ENCODE measurements at regions not wholly inside any gene's neighbourhood (a gene's known extent, or its start where the extent isn't known, plus 50 kb on each side); places are given as distances from the start of the nearest gene placed in this dataset.

- no peak for TF ChIP-seq CTCF (IDR thresholded peaks at IDR 0.05)
- TF ChIP-seq POLR2AphosphoS5 (IDR thresholded peaks at IDR 0.05) = no peak
- TF ChIP-seq EP300 (IDR thresholded peaks at IDR 0.05) = no peak
Observed at GRCh38 chr3:104742044-104742443, 624.7 kb upstream of the ALCAM start.

Data from sigmoid colon (tissue), 4 donors.